PFSK-1 (cell line): ENCODE measurements at regions not wholly inside any gene's neighbourhood (a gene's known extent, or its start where the extent isn't known, plus 50 kb on each side); places are given as distances from the start of the nearest gene placed in this dataset.

Source experiments
- POLR2AphosphoS5 ChIP-seq: IDR thresholded peaks from 2 replicates; pipeline ENCODE4 v1.6.1; 2012; ENCODE audit warnings: low read depth, mild to moderate bottlenecking, control low read depth, low read length, moderate library complexity
- TF ChIP-seq, protein P1 (sequence below), 2 experiments: IDR thresholded peaks; 2 replicates each; pipeline versions ENCODE4 v1.6.1 to v1.8.0; 2011 to 2012; ENCODE audit warnings: low read depth in 2 of 2, low read length in 2 of 2, control low read depth in 1 of 2, inconsistent platforms in 1 of 2, mild to moderate bottlenecking in 1 of 2, moderate library complexity in 1 of 2; ENCODE audit not compliant: insufficient read depth in 1 of 2

DNA sequence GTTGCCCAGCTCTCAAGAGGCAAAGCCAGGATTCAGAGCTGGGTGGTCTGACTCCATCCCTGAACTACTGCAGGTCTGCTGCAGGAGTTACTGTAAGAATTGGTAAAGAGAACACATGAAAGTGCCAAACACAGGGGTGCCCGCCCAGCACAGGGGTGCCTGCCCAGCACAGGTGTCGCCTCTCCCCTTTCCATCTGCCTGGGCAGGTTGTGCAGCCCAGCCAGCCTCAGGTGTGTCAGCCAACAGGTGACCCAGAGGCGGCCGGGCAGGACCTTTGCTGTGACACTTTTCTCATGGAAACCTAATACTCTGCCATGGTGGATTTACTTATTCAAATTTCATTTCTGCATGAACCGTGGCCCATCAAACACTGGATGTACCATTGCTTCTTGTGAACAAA is 289.7 kb upstream of the IRX4 start:
- no peak for TF ChIP-seq POLR2AphosphoS5
- TF ChIP-seq, protein P1, sequence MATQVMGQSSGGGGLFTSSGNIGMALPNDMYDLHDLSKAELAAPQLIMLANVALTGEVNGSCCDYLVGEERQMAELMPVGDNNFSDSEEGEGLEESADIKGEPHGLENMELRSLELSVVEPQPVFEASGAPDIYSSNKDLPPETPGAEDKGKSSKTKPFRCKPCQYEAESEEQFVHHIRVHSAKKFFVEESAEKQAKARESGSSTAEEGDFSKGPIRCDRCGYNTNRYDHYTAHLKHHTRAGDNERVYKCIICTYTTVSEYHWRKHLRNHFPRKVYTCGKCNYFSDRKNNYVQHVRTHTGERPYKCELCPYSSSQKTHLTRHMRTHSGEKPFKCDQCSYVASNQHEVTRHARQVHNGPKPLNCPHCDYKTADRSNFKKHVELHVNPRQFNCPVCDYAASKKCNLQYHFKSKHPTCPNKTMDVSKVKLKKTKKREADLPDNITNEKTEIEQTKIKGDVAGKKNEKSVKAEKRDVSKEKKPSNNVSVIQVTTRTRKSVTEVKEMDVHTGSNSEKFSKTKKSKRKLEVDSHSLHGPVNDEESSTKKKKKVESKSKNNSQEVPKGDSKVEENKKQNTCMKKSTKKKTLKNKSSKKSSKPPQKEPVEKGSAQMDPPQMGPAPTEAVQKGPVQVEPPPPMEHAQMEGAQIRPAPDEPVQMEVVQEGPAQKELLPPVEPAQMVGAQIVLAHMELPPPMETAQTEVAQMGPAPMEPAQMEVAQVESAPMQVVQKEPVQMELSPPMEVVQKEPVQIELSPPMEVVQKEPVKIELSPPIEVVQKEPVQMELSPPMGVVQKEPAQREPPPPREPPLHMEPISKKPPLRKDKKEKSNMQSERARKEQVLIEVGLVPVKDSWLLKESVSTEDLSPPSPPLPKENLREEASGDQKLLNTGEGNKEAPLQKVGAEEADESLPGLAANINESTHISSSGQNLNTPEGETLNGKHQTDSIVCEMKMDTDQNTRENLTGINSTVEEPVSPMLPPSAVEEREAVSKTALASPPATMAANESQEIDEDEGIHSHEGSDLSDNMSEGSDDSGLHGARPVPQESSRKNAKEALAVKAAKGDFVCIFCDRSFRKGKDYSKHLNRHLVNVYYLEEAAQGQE (IDR thresholded peaks at IDR 0.05; ENCODE audit: insufficient read depth in 1 of 2, low read depth in 2 of 2, low read length in 2 of 2), result no peak
